ENCODE measurements at regions not wholly inside any gene's neighbourhood (a gene's known extent, or its start where the extent isn't known, plus 50 kb on each side); places are given as distances from the start of the nearest gene placed in this dataset.
"Not testable (repeated sequence)": the region's sequence is repeated elsewhere in the genome, so short reads cannot be mapped to it uniquely, and the experiment has no call there.

DNA sequence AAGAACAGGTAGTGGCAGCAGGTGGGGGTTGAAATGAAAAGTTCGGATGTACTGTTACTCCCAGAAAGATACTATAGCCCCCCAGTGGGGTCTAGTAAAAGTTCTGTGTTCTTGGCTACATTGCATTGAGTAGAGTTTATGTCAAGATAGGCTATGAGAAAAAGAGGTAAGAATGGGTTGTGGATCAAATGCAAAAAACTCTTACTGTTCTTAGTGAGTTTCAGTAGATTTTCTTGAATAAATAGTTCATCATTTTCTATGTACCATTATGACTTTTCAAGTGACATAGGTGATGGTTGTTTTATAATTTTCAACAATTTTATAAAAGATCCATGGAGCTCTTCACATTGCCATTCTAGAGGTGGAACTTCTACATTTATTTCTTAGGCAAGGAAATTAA is 165.4 kb downstream of the USP22 start:
- not testable (repeated sequence) for TF ChIP-seq SP1 (CRISPR knock-in tag; conservative IDR thresholded peaks at IDR 0.05); JUN (CRISPR knock-in tag; IDR thresholded peaks at IDR 0.05); MAX (CRISPR knock-in tag; IDR thresholded peaks at IDR 0.05); RELA (CRISPR knock-in tag; IDR thresholded peaks at IDR 0.05; ENCODE audit: borderline replicate concordance); E2F5 (CRISPR knock-in tag; IDR thresholded peaks at IDR 0.05); NR3C1 (CRISPR knock-in tag; conservative IDR thresholded peaks at IDR 0.05; ENCODE audit: low read depth); CBFB (CRISPR knock-in tag; IDR thresholded peaks at IDR 0.05; ENCODE audit: low read depth)
- TF ChIP-seq, protein P1, sequence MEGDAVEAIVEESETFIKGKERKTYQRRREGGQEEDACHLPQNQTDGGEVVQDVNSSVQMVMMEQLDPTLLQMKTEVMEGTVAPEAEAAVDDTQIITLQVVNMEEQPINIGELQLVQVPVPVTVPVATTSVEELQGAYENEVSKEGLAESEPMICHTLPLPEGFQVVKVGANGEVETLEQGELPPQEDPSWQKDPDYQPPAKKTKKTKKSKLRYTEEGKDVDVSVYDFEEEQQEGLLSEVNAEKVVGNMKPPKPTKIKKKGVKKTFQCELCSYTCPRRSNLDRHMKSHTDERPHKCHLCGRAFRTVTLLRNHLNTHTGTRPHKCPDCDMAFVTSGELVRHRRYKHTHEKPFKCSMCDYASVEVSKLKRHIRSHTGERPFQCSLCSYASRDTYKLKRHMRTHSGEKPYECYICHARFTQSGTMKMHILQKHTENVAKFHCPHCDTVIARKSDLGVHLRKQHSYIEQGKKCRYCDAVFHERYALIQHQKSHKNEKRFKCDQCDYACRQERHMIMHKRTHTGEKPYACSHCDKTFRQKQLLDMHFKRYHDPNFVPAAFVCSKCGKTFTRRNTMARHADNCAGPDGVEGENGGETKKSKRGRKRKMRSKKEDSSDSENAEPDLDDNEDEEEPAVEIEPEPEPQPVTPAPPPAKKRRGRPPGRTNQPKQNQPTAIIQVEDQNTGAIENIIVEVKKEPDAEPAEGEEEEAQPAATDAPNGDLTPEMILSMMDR (IDR thresholded peaks at IDR 0.05): not testable (repeated sequence)
- TF ChIP-seq, protein P2, sequence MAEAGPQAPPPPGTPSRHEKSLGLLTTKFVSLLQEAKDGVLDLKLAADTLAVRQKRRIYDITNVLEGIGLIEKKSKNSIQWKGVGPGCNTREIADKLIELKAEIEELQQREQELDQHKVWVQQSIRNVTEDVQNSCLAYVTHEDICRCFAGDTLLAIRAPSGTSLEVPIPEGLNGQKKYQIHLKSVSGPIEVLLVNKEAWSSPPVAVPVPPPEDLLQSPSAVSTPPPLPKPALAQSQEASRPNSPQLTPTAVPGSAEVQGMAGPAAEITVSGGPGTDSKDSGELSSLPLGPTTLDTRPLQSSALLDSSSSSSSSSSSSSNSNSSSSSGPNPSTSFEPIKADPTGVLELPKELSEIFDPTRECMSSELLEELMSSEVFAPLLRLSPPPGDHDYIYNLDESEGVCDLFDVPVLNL (CRISPR knock-in tag; IDR thresholded peaks at IDR 0.05; ENCODE audit: borderline replicate concordance, low read depth): not testable (repeated sequence)
- TF ChIP-seq, protein P3, sequence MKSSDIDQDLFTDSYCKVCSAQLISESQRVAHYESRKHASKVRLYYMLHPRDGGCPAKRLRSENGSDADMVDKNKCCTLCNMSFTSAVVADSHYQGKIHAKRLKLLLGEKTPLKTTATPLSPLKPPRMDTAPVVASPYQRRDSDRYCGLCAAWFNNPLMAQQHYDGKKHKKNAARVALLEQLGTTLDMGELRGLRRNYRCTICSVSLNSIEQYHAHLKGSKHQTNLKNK (CRISPR knock-in tag; IDR thresholded peaks at IDR 0.05): not testable (repeated sequence)
